HEK293T (cell line): ENCODE measurements at regions not wholly inside any gene's neighbourhood (a gene's known extent, or its start where the extent isn't known, plus 50 kb on each side); places are given as distances from the start of the nearest gene placed in this dataset.

ENCODE experiments used
- CTCF ChIA-PET: fragments of 350-600 bp; formaldehyde crosslinking; extraction: SDS; loops from one replicate; lab custom pipeline; 2021; ENCODE audit warnings: antibody characterized with exemption, inconsistent platforms; lab: Yijun Ruan, JAX
- POLR2A ChIA-PET: fragments of 350-600 bp; formaldehyde crosslinking; extraction: SDS; loops from one replicate; lab custom pipeline; 2020; ENCODE audit warnings: antibody characterized with exemption, inconsistent platforms; lab: Yijun Ruan, JAX
- DNase-seq: peaks from one replicate; pipeline ENCODE4 v3.0.0; 2012; ENCODE audit warnings: mixed read lengths; ENCODE audit errors: extremely low spot score
- ARNT ChIP-seq: fragments of 450-650 bp; IDR thresholded peaks from 2 replicates; pipeline ENCODE4 v1.6.1; 2017; ENCODE audit warnings: mild to moderate bottlenecking
- BHLHE40 ChIP-seq: fragments of 450-650 bp; IDR thresholded peaks from 2 replicates; pipeline ENCODE4 v1.6.1; 2016; ENCODE audit warnings: mild to moderate bottlenecking, moderate library complexity, borderline replicate concordance
- CTBP1 ChIP-seq: fragments of 450-650 bp; IDR thresholded peaks from 2 replicates; pipeline ENCODE4 v1.6.1; 2016; ENCODE audit warnings: borderline replicate concordance
- ELF4 ChIP-seq: fragments of 450-650 bp; IDR thresholded peaks from 2 replicates; pipeline ENCODE4 v1.6.1; 2017; ENCODE audit warnings: antibody characterized with exemption
- FOXA1 ChIP-seq: fragments of 450-650 bp; IDR thresholded peaks from 2 replicates; pipeline ENCODE4 v1.6.1; 2016; ENCODE audit warnings: mild to moderate bottlenecking
- FOXK2 ChIP-seq: fragments of 450-650 bp; IDR thresholded peaks from 2 replicates; pipeline ENCODE4 v1.6.1; 2016; ENCODE audit warnings: mild to moderate bottlenecking
- FOXM1 ChIP-seq: fragments of 450-650 bp; IDR thresholded peaks from 2 replicates; pipeline ENCODE4 v1.6.1; 2017; ENCODE audit warnings: mild to moderate bottlenecking, borderline replicate concordance
- HDGF ChIP-seq: fragments of 450-650 bp; IDR thresholded peaks from 2 replicates; pipeline ENCODE4 v1.6.1; 2017; ENCODE audit warnings: antibody characterized with exemption, borderline replicate concordance
- L3MBTL2 ChIP-seq: fragments of 450-650 bp; conservative IDR thresholded peaks from 2 replicates; pipeline ENCODE4 v1.6.1; 2016; ENCODE audit warnings: mild to moderate bottlenecking
- LEF1 ChIP-seq: fragments of 450-650 bp; IDR thresholded peaks from 2 replicates; pipeline ENCODE4 v1.6.1; 2017; ENCODE audit warnings: mild to moderate bottlenecking, borderline replicate concordance
- NFRKB ChIP-seq: fragments of 450-650 bp; IDR thresholded peaks from 2 replicates; pipeline ENCODE4 v1.6.1; 2016; ENCODE audit warnings: mild to moderate bottlenecking, moderate library complexity
- SP1 ChIP-seq: fragments of 450-650 bp; IDR thresholded peaks from 2 replicates; pipeline ENCODE4 v1.6.1; 2017
- SUZ12 ChIP-seq: fragments of 450-650 bp; IDR thresholded peaks from 2 replicates; pipeline ENCODE4 v1.6.1; 2016; ENCODE audit warnings: mild to moderate bottlenecking
- TARDBP ChIP-seq: fragments of 450-650 bp; IDR thresholded peaks from 2 replicates; pipeline ENCODE4 v1.6.1; 2016
- ZNF384 ChIP-seq: fragments of 450-650 bp; IDR thresholded peaks from 2 replicates; pipeline ENCODE4 v1.6.1; 2016
- TF ChIP-seq, protein P1 (sequence below): fragments of 450-650 bp; IDR thresholded peaks from 2 replicates; pipeline ENCODE4 v1.6.1; 2016

GRCh38 chr3:139235192-139235591, 108.6 kb upstream of the MRPS22 start:
- no peak for DNase-seq
- CTCF ChIA-PET = no interaction called here
- TF ChIP-seq ZNF384 (no peak), SP1 (no peak), ELF4 (no peak)

GRCh38 chr3:139236336-139236735, 107.5 kb upstream of the MRPS22 start:
- TF ChIP-seq FOXK2 (no peak), HDGF (no peak), BHLHE40 (no peak), NFRKB (no peak), FOXM1 (no peak), TARDBP (no peak), L3MBTL2 (no peak), ARNT (no peak), FOXA1 (no peak), CTBP1 (no peak), SUZ12 (no peak), ZNF384 (no peak), LEF1 (no peak), ELF4 (no peak), SP1 (no peak)
- TF ChIP-seq, protein P1, sequence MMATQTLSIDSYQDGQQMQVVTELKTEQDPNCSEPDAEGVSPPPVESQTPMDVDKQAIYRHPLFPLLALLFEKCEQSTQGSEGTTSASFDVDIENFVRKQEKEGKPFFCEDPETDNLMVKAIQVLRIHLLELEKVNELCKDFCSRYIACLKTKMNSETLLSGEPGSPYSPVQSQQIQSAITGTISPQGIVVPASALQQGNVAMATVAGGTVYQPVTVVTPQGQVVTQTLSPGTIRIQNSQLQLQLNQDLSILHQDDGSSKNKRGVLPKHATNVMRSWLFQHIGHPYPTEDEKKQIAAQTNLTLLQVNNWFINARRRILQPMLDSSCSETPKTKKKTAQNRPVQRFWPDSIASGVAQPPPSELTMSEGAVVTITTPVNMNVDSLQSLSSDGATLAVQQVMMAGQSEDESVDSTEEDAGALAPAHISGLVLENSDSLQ = no peak
- CTCF ChIA-PET = no interaction called here
- POLR2A ChIA-PET = no interaction called here
- DNase-seq = no peak

More at GRCh38 chr3:139235192-139235591, 108.6 kb upstream of the MRPS22 start:
- POLR2A ChIA-PET = no interaction called here

GRCh38 chr3:139238281-139239030, 105.4 kb upstream of the MRPS22 start:
- POLR2A ChIA-PET = no interaction called here

GRCh38 chr3:139239550-139239949, 104.3 kb upstream of the MRPS22 start:
- CTCF ChIA-PET = no interaction called here
- no peak for TF ChIP-seq ZNF384
- no peak for TF ChIP-seq TARDBP
- no peak for TF ChIP-seq ELF4
- TF ChIP-seq FOXA1 = no peak
- TF ChIP-seq FOXM1 = no peak
- no peak for TF ChIP-seq L3MBTL2
- no peak for TF ChIP-seq NFRKB
- POLR2A ChIA-PET = no interaction called here
- DNase-seq = no peak

More at GRCh38 chr3:139238281-139239030, 105.4 kb upstream of the MRPS22 start:
- no peak for DNase-seq
- TF ChIP-seq ELF4 = no peak
- no peak for TF ChIP-seq NFRKB
- TF ChIP-seq FOXK2 = no peak
- TF ChIP-seq HDGF = no peak
- TF ChIP-seq L3MBTL2 = no peak
- TF ChIP-seq, protein P1 = no peak
- TF ChIP-seq ARNT = no peak
- no peak for TF ChIP-seq FOXA1
- TF ChIP-seq ZNF384 = no peak
- TF ChIP-seq LEF1 = no peak
- TF ChIP-seq SUZ12 = no peak
- no peak for TF ChIP-seq FOXM1
- TF ChIP-seq CTBP1 = no peak
- no peak for TF ChIP-seq TARDBP
- TF ChIP-seq SP1 = no peak
- no peak for TF ChIP-seq BHLHE40
- CTCF ChIA-PET = no interaction called here

DNA sequence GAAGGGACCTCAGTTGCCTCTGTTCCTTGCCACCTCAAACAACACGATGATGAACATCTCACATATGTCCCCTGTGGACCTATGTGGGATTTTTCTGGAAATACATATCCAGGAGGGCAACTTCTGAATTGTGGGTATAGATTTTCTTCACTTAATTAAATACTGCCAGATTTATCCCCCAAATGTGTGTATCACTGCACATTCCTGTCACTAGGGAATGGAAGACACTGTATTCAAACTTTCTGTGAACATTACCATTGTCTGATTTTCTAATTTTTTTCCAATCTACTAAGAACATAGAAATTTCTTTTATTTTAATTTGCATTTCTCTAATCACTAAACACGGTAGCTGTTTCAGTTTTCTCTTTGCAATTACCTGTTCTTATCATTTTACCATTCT, 102.0 kb upstream of the MRPS22 start:
- POLR2A ChIA-PET = no interaction called here
- TF ChIP-seq FOXM1 = no peak
- CTCF ChIA-PET = no interaction called here
- no peak for DNase-seq

DNA sequence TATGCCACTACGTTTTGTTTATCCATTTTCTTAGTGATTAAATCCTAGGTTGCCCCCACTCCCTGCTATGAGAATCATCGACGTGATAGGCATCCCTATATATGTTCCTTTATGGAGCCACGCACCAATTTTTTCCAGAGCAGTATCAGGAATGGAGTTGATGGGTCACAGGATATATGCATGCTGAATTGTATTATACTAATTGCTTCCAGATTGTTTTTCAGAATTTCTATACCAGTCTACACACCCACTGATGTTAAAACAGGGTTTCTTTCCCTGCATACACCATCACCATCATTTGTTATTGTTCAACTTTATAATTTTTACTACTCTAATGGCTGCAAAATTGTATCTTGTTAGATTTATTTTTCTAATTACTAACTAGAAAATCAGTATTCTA, 100.1 kb upstream of the MRPS22 start:
- DNase-seq = no peak
- TF ChIP-seq FOXA1 (no peak), SUZ12 (no peak), FOXM1 (no peak), SP1 (no peak)
- TF ChIP-seq, protein P1 = no peak
- POLR2A ChIA-PET = no interaction called here
- CTCF ChIA-PET = no interaction called here

- POLR2A ChIA-PET = no interaction called here
- no peak for DNase-seq
- no peak for TF ChIP-seq FOXA1
- no peak for TF ChIP-seq FOXM1
- no peak for TF ChIP-seq SP1
- no peak for TF ChIP-seq BHLHE40
- TF ChIP-seq ZNF384 = no peak
- no peak for TF ChIP-seq ARNT
- TF ChIP-seq TARDBP = no peak
- TF ChIP-seq LEF1 = no peak
- no peak for TF ChIP-seq SUZ12
- no peak for TF ChIP-seq FOXK2
- TF ChIP-seq, protein P1 = no peak
- no peak for TF ChIP-seq CTBP1
- no peak for TF ChIP-seq ELF4
- CTCF ChIA-PET = no interaction called here
These were observed 95.1 kb upstream of the MRPS22 start for GRCh38 chr3:139248593-139249255.
